Bronchial epithelial cell (primary cell): ENCODE measurements at regions not wholly inside any gene's neighbourhood (a gene's known extent, or its start where the extent isn't known, plus 50 kb on each side); places are given as distances from the start of the nearest gene placed in this dataset.
"Not testable (repeated sequence)": the region's sequence is repeated elsewhere in the genome, so short reads cannot be mapped to it uniquely, and the experiment has no call there.

Experiments
- DNase-seq: peaks from one replicate; pipeline ENCODE4 v3.0.0-alpha.2; 2010; ENCODE audit warnings: low read depth
- FAIRE-seq: peaks from 2 replicates; lab custom pipeline; 2011; peaks lifted over from hg19 to GRCh38; lab: Jason Lieb, UNC
- H3K27me3 ChIP-seq: 2 replicates; pipeline ENCODE4 v1.5.1; 2011; ENCODE audit warnings: low read length; ENCODE audit not compliant: control insufficient read depth, insufficient read depth
- H3K36me3 ChIP-seq: 2 replicates; pipeline ENCODE4 v1.5.1; 2011; ENCODE audit warnings: low read length; ENCODE audit not compliant: control insufficient read depth, insufficient read depth
- H3K4me3 ChIP-seq: 2 replicates; pipeline ENCODE4 v1.5.1; 2011; ENCODE audit warnings: mild to moderate bottlenecking, low read depth, low read length, control low read depth
- TF ChIP-seq, protein P1 (sequence below): IDR thresholded peaks from 2 replicates; pipeline ENCODE4 v1.5.1; 2011; ENCODE audit warnings: mild to moderate bottlenecking, moderate library complexity, low read length, control low read depth, inconsistent platforms; ENCODE audit not compliant: insufficient read depth, severe bottlenecking

DNA sequence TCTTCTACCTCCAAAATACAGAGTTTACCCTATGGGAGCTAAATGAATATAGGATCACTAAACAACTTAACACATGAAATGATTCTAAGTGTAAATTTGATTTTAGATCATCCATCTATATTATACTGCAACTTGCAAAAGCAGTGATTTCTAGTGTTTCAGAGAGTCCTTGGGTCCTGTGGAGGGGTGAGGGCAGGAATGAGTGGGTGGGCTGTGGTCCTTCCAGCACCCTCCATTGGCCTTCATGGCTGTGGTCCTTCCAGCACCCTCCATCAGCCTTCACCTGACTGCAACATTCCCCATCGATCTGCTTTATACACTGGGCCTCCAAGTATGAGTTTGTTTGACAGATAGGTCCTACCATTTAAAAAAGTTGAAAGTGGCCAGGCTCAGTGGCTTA is 70.5 kb downstream of the TTC6 start:
- FAIRE-seq (peak; percentile 18), DNase-seq (no peak)
- H3K36me3 ChIP-seq = no peaks in the 10 kb centered on the region
- TF ChIP-seq, protein P1, sequence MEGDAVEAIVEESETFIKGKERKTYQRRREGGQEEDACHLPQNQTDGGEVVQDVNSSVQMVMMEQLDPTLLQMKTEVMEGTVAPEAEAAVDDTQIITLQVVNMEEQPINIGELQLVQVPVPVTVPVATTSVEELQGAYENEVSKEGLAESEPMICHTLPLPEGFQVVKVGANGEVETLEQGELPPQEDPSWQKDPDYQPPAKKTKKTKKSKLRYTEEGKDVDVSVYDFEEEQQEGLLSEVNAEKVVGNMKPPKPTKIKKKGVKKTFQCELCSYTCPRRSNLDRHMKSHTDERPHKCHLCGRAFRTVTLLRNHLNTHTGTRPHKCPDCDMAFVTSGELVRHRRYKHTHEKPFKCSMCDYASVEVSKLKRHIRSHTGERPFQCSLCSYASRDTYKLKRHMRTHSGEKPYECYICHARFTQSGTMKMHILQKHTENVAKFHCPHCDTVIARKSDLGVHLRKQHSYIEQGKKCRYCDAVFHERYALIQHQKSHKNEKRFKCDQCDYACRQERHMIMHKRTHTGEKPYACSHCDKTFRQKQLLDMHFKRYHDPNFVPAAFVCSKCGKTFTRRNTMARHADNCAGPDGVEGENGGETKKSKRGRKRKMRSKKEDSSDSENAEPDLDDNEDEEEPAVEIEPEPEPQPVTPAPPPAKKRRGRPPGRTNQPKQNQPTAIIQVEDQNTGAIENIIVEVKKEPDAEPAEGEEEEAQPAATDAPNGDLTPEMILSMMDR = no peak
- H3K27me3 ChIP-seq = no peaks in the 10 kb centered on the region
- H3K4me3 ChIP-seq = no peak overlapping the region

DNA sequence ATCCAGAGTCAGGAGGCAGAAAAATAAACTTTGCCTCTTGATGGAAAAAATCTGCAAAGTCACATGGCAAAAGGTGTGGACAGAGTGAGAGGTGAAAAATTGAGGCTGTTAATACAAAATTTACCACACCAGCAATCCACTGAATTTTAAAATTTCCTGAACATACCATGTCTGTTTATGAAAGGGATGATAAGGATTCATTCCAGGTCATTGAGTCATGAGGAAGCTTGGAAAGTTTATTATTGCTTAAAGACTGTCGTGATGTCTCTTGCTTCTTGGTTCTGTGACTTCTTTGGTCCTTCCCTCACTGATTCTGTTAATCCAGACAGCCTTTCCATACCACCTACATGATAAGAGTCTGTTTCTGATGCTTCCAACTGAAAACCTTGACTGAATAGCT is 73.2 kb downstream of the TTC6 start:
- DNase-seq (peak; percentile 68), FAIRE-seq (no peak)

DNA sequence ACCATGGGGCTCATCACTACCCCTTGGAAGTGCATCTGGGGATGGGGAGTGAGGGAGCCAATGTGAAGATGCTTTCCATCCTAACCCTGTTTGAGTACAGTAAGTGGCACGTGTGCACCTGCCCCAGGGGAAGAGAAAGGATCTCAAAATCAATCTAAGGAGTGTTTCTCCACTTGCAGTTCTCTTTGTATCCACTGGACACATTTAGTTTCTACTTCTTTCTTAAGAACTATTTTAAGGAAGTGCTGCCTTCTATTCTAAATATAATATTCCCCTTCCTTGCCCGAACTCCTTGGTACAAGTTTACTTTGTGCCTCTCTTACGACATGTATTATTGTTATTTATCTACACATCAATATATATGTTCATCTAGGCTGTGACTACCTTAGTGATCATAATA is 73.8 kb downstream of the TTC6 start:
- no peak for DNase-seq
- H3K27me3 ChIP-seq = no peaks in the 10 kb centered on the region
- no peaks in the 10 kb centered on the region for H3K36me3 ChIP-seq
- TF ChIP-seq, protein P1 = no peak
- H3K4me3 ChIP-seq = no peak overlapping the region
- no peak for FAIRE-seq

More for the DNA sequence above, 73.2 kb downstream of the TTC6 start:
- TF ChIP-seq, protein P1 = no peak
- Histone ChIP-seq H3K27me3 (no peaks in the 10 kb centered on the region), H3K36me3 (no peaks in the 10 kb centered on the region), H3K4me3 (no peak overlapping the region)

DNA sequence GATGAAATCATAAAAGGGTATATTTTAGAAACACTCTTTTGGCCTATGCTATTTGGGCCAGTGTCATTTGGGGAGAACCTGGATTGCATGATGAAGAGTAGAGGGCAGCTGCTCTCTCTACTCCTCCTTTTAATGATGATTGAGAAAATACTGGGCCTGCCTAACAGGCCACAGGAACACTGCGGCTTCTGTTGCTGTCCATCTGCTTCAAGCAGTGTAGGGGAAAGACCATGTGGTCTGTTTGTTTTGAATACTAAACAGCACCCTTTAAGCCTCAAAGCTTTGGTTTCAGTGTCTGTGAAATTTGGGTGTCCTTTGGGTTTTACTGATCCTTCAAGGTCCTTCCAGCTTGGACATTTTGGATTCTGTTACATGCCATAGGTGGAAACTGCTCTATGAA is 78.0 kb downstream of the TTC6 start:
- FAIRE-seq = no peak
- DNase-seq = no peak
- no peak overlapping the region for H3K4me3 ChIP-seq
- H3K36me3 ChIP-seq = no peaks in the 10 kb centered on the region
- no peaks in the 10 kb centered on the region for H3K27me3 ChIP-seq
- TF ChIP-seq, protein P1 = no peak

DNA sequence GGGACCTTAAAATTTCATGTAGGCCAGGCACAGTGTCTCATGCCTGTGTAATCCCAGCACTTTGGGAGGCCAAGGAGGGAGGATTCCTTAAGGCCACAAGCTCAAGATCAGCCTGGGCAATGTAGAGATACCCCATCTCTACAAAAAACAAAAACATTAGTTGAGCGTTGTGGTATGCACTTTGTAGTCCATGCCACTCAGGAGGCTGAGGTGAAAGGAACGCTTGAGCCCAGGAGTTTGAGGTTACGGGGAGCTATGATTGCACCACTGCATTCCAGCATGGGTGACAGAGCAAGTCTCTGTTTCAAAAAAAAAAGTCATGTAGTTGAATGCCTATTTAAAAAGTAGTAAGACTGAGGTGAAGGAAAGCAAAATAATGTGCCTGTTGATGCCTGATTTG is 83.5 kb downstream of the TTC6 start:
- Histone ChIP-seq H3K36me3 (no peaks in the 10 kb centered on the region), H3K27me3 (no peaks in the 10 kb centered on the region), H3K4me3 (no peak overlapping the region)
- DNase-seq (peak; percentile 20), FAIRE-seq (no peak)
- TF ChIP-seq, protein P1 = no peak

DNA sequence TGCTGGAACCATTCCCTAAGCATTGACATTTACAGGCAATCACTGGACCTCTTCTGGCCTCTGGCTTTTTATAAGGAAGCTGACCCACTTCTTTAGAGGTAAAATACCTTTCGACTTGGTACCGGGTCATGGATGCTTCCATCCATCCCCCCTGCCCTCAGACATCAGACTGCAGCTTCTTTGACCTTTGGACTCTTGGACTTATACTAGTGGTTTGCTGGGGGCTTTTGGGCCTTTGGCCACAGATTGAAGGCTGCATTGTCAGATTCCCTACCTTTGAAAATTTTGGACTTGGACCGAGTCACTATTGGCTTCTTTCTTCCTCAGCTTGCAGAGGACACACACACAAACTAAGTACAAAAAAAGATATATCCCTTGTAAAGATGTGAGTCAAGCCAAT is 86.1 kb downstream of the TTC6 start:
- no peaks in the 10 kb centered on the region for H3K27me3 ChIP-seq
- TF ChIP-seq, protein P1 = no peak
- DNase-seq = no peak
- FAIRE-seq = no peak
- no peaks in the 10 kb centered on the region for H3K36me3 ChIP-seq
- H3K4me3 ChIP-seq = no peak overlapping the region

DNA sequence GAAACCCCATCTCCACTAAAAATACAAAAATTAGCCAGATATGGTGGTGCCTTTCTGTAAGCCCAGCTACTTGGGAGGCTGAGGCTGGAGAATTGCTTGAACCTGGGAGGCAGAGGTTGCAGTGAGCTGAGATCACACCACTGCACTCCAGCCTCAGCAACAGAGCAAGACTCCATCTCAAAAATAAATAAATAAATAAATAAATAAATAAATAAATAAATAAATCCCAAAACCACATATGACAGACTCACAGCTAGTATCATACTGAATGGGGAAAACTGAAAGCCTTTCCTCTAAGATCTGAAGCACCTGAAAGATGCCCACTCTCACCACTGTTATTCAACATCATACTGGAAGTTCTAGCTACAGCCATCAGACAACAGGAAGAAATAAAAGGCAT is 97.3 kb downstream of the TTC6 start:
- FAIRE-seq, H3K36me3 ChIP-seq, H3K27me3 ChIP-seq, H3K4me3 ChIP-seq, DNase-seq: not testable (repeated sequence)

DNA sequence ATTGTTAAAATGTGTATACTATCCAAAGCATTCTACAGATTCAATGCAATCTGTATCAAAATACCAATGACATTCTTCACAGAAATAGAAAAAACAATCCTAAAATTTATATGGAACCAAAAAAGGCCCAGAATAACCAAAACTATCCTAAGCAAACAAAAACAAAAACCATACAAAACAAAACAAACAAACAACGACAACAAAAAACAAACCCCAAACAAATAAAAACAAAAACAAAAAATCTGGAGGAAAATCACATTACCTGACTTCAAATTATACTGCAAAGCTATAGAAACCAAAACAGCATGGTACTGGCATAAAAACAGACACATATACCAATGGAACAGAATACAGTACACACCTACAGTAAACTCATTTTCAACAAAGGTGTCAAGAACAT is 98.0 kb downstream of the TTC6 start:
- H3K27me3 ChIP-seq, FAIRE-seq, H3K36me3 ChIP-seq, H3K4me3 ChIP-seq, DNase-seq: not testable (repeated sequence)
